ENCODE measurements at regions not wholly inside any gene's neighbourhood (a gene's known extent, or its start where the extent isn't known, plus 50 kb on each side); places are given as distances from the start of the nearest gene placed in this dataset.

GRCh38 chr2:173791502-173791901 is 173.7 kb downstream of the SP3 start:
- no peaks in the 10 kb centered on the region for H3K4me1 ChIP-seq (ENCODE audit: control insufficient read depth, insufficient read depth, low read length)
- no peaks in the 10 kb centered on the region for H3K27me3 ChIP-seq (ENCODE audit: control insufficient read depth in 1 of 2, insufficient read depth in 2 of 2, low read length in 2 of 2)
- H3K27ac ChIP-seq (ENCODE audit: low read length), result no peak overlapping the region
- H3K4me3 ChIP-seq (ENCODE audit: low read length in 2 of 2), result no peak overlapping the region
- no peak overlapping the region for H3K9ac ChIP-seq (ENCODE audit: low read length in 2 of 2)
- no peaks in the 10 kb centered on the region for H3K36me3 ChIP-seq (ENCODE audit: control insufficient read depth in 2 of 2, insufficient read depth in 2 of 2, low read length in 2 of 2)
- no peaks in the 10 kb centered on the region for H3K9me3 ChIP-seq (ENCODE audit: control insufficient read depth in 2 of 2, low read length in 2 of 2)

- H3K4me3 ChIP-seq (ENCODE audit: low read length in 2 of 2), result no peak overlapping the region
Observed at GRCh38 chr2:173792166-173792565, 173.0 kb downstream of the SP3 start.

GRCh38 chr2:173792741-173793140 is 172.4 kb downstream of the SP3 start:
- Histone ChIP-seq H3K9ac (ENCODE audit: low read length in 2 of 2) (no peak overlapping the region), H3K27me3 (ENCODE audit: control insufficient read depth in 1 of 2, insufficient read depth in 2 of 2, low read length in 2 of 2) (no peaks in the 10 kb centered on the region), H3K4me3 (ENCODE audit: low read length in 2 of 2) (no peak overlapping the region), H3K27ac (ENCODE audit: low read length) (no peak overlapping the region), H3K9me3 (ENCODE audit: control insufficient read depth in 2 of 2, low read length in 2 of 2) (no peaks in the 10 kb centered on the region), H3K4me1 (ENCODE audit: control insufficient read depth, insufficient read depth, low read length) (no peaks in the 10 kb centered on the region), H3K36me3 (ENCODE audit: control insufficient read depth in 2 of 2, insufficient read depth in 2 of 2, low read length in 2 of 2) (no peaks in the 10 kb centered on the region)

More at GRCh38 chr2:173792166-173792565, 173.0 kb downstream of the SP3 start:
- Histone ChIP-seq H3K9me3 (ENCODE audit: control insufficient read depth in 2 of 2, low read length in 2 of 2) (no peaks in the 10 kb centered on the region), H3K9ac (ENCODE audit: low read length in 2 of 2) (no peak overlapping the region), H3K4me1 (ENCODE audit: control insufficient read depth, insufficient read depth, low read length) (no peaks in the 10 kb centered on the region), H3K36me3 (ENCODE audit: control insufficient read depth in 2 of 2, insufficient read depth in 2 of 2, low read length in 2 of 2) (no peaks in the 10 kb centered on the region), H3K27me3 (ENCODE audit: control insufficient read depth in 1 of 2, insufficient read depth in 2 of 2, low read length in 2 of 2) (no peaks in the 10 kb centered on the region), H3K27ac (ENCODE audit: low read length) (no peak overlapping the region)

GRCh38 chr2:173793709-173794565 is 171.2 kb downstream of the SP3 start:
- H3K36me3 ChIP-seq (ENCODE audit: control insufficient read depth in 2 of 2, insufficient read depth in 2 of 2, low read length in 2 of 2), result no peaks in the 10 kb centered on the region
- H3K4me3 ChIP-seq (ENCODE audit: low read length in 2 of 2), result no peak overlapping the region
- no peaks in the 10 kb centered on the region for H3K9me3 ChIP-seq (ENCODE audit: control insufficient read depth in 2 of 2, low read length in 2 of 2)
- H3K4me1 ChIP-seq (ENCODE audit: control insufficient read depth, insufficient read depth, low read length), result no peaks in the 10 kb centered on the region
- H3K27ac ChIP-seq (ENCODE audit: low read length), result no peak overlapping the region
- H3K27me3 ChIP-seq (ENCODE audit: control insufficient read depth in 1 of 2, insufficient read depth in 2 of 2, low read length in 2 of 2), result peaks cover 0 to 2% of the 10 kb centered on the region in 2 donors
- no peak overlapping the region for H3K9ac ChIP-seq (ENCODE audit: low read length in 2 of 2)

- Histone ChIP-seq H3K9me3 (ENCODE audit: control insufficient read depth in 2 of 2, low read length in 2 of 2) (no peaks in the 10 kb centered on the region), H3K27ac (ENCODE audit: low read length) (no peak overlapping the region), H3K36me3 (ENCODE audit: control insufficient read depth in 2 of 2, insufficient read depth in 2 of 2, low read length in 2 of 2) (no peaks in the 10 kb centered on the region), H3K4me3 (ENCODE audit: low read length in 2 of 2) (no peak overlapping the region), H3K4me1 (ENCODE audit: control insufficient read depth, insufficient read depth, low read length) (no peaks in the 10 kb centered on the region), H3K27me3 (ENCODE audit: control insufficient read depth in 1 of 2, insufficient read depth in 2 of 2, low read length in 2 of 2) (peaks cover 0 to 5% of the 10 kb centered on the region in 2 donors), H3K9ac (ENCODE audit: low read length in 2 of 2) (no peak overlapping the region)
Observed at GRCh38 chr2:173797586-173798263, 167.4 kb downstream of the SP3 start.

- Histone ChIP-seq H3K4me3 (ENCODE audit: low read length in 2 of 2) (no peak overlapping the region), H3K9me3 (ENCODE audit: control insufficient read depth in 2 of 2, low read length in 2 of 2) (no peaks in the 10 kb centered on the region), H3K9ac (ENCODE audit: low read length in 2 of 2) (no peak overlapping the region), H3K36me3 (ENCODE audit: control insufficient read depth in 2 of 2, insufficient read depth in 2 of 2, low read length in 2 of 2) (no peaks in the 10 kb centered on the region), H3K27ac (ENCODE audit: low read length) (no peak overlapping the region), H3K4me1 (ENCODE audit: control insufficient read depth, insufficient read depth, low read length) (no peaks in the 10 kb centered on the region), H3K27me3 (ENCODE audit: control insufficient read depth in 1 of 2, insufficient read depth in 2 of 2, low read length in 2 of 2) (peaks cover 0 to 5% of the 10 kb centered on the region in 2 donors)
Observed at GRCh38 chr2:173802518-173802917, 162.7 kb downstream of the SP3 start.

GRCh38 chr2:173803449-173803848 is 161.7 kb downstream of the SP3 start:
- Histone ChIP-seq H3K27ac (ENCODE audit: low read length) (no peak overlapping the region), H3K4me1 (ENCODE audit: control insufficient read depth, insufficient read depth, low read length) (no peaks in the 10 kb centered on the region), H3K36me3 (ENCODE audit: control insufficient read depth in 2 of 2, insufficient read depth in 2 of 2, low read length in 2 of 2) (no peaks in the 10 kb centered on the region)

GRCh38 chr2:173806761-173807160 is 158.4 kb downstream of the SP3 start:
- no peaks in the 10 kb centered on the region for H3K36me3 ChIP-seq (ENCODE audit: control insufficient read depth in 2 of 2, insufficient read depth in 2 of 2, low read length in 2 of 2)
- no peak overlapping the region for H3K9ac ChIP-seq (ENCODE audit: low read length in 2 of 2)
- no peaks in the 10 kb centered on the region for H3K4me1 ChIP-seq (ENCODE audit: control insufficient read depth, insufficient read depth, low read length)
- peaks cover 0 to 3% of the 10 kb centered on the region in 2 donors for H3K27me3 ChIP-seq (ENCODE audit: control insufficient read depth in 1 of 2, insufficient read depth in 2 of 2, low read length in 2 of 2)
- no peaks in the 10 kb centered on the region for H3K9me3 ChIP-seq (ENCODE audit: control insufficient read depth in 2 of 2, low read length in 2 of 2)
- no peak overlapping the region for H3K27ac ChIP-seq (ENCODE audit: low read length)
- H3K4me3 ChIP-seq (ENCODE audit: low read length in 2 of 2), result no peak overlapping the region

More at GRCh38 chr2:173803449-173803848, 161.7 kb downstream of the SP3 start:
- Histone ChIP-seq H3K27me3 (ENCODE audit: control insufficient read depth in 1 of 2, insufficient read depth in 2 of 2, low read length in 2 of 2) (peaks cover 0 to 3% of the 10 kb centered on the region in 2 donors), H3K9me3 (ENCODE audit: control insufficient read depth in 2 of 2, low read length in 2 of 2) (no peaks in the 10 kb centered on the region), H3K9ac (ENCODE audit: low read length in 2 of 2) (no peak overlapping the region), H3K4me3 (ENCODE audit: low read length in 2 of 2) (no peak overlapping the region)

GRCh38 chr2:173808718-173809117 is 156.5 kb downstream of the SP3 start:
- H3K4me1 ChIP-seq (ENCODE audit: control insufficient read depth, insufficient read depth, low read length), result no peaks in the 10 kb centered on the region
- H3K4me3 ChIP-seq (ENCODE audit: low read length in 2 of 2), result no peak overlapping the region
- no peaks in the 10 kb centered on the region for H3K9me3 ChIP-seq (ENCODE audit: control insufficient read depth in 2 of 2, low read length in 2 of 2)
- no peaks in the 10 kb centered on the region for H3K36me3 ChIP-seq (ENCODE audit: control insufficient read depth in 2 of 2, insufficient read depth in 2 of 2, low read length in 2 of 2)
- no peak overlapping the region for H3K9ac ChIP-seq (ENCODE audit: low read length in 2 of 2)
- no peaks in the 10 kb centered on the region for H3K27me3 ChIP-seq (ENCODE audit: control insufficient read depth in 1 of 2, insufficient read depth in 2 of 2, low read length in 2 of 2)
- no peak overlapping the region for H3K27ac ChIP-seq (ENCODE audit: low read length)

GRCh38 chr2:173812321-173812720 is 152.9 kb downstream of the SP3 start:
- Histone ChIP-seq H3K9ac (ENCODE audit: low read length in 2 of 2) (no peak overlapping the region), H3K36me3 (ENCODE audit: control insufficient read depth in 2 of 2, insufficient read depth in 2 of 2, low read length in 2 of 2) (no peaks in the 10 kb centered on the region), H3K27me3 (ENCODE audit: control insufficient read depth in 1 of 2, insufficient read depth in 2 of 2, low read length in 2 of 2) (no peaks in the 10 kb centered on the region), H3K9me3 (ENCODE audit: control insufficient read depth in 2 of 2, low read length in 2 of 2) (peaks cover 0 to 5% of the 10 kb centered on the region in 2 donors), H3K4me3 (ENCODE audit: low read length in 2 of 2) (no peak overlapping the region), H3K27ac (ENCODE audit: low read length) (no peak overlapping the region), H3K4me1 (ENCODE audit: control insufficient read depth, insufficient read depth, low read length) (no peaks in the 10 kb centered on the region)

GRCh38 chr2:173814306-173814705 is 150.9 kb downstream of the SP3 start:
- Histone ChIP-seq H3K4me1 (ENCODE audit: control insufficient read depth, insufficient read depth, low read length) (no peaks in the 10 kb centered on the region), H3K4me3 (ENCODE audit: low read length in 2 of 2) (no peak overlapping the region), H3K36me3 (ENCODE audit: control insufficient read depth in 2 of 2, insufficient read depth in 2 of 2, low read length in 2 of 2) (no peaks in the 10 kb centered on the region), H3K9me3 (ENCODE audit: control insufficient read depth in 2 of 2, low read length in 2 of 2) (peaks cover 0 to 5% of the 10 kb centered on the region in 2 donors), H3K9ac (ENCODE audit: low read length in 2 of 2) (no peak overlapping the region), H3K27ac (ENCODE audit: low read length) (no peak overlapping the region), H3K27me3 (ENCODE audit: control insufficient read depth in 1 of 2, insufficient read depth in 2 of 2, low read length in 2 of 2) (no peaks in the 10 kb centered on the region)
